SK-N-MC (cell line): ENCODE measurements at regions not wholly inside any gene's neighbourhood (a gene's known extent, or its start where the extent isn't known, plus 50 kb on each side); places are given as distances from the start of the nearest gene placed in this dataset.

ENCODE experiments used
- DNase-seq: peaks from one replicate; pipeline ENCODE4 v3.0.0-alpha.2; 2011; ENCODE audit warnings: low read depth, low spot score
- H3K27ac ChIP-seq: fragments of 200-600 bp; sonication (generic); 2 replicates; pipeline ENCODE4 v1.5.1; 2016; ENCODE audit warnings: mixed run types
- H3K36me3 ChIP-seq: fragments of 200-600 bp; sonication (generic); 2 replicates; pipeline ENCODE4 v1.6.1; 2017; ENCODE audit warnings: antibody characterized with exemption, low read length, mixed read lengths; ENCODE audit not compliant: insufficient read depth
- H3K4me3 ChIP-seq: fragments of 200-600 bp; sonication (generic); 2 replicates; pipeline ENCODE4 v1.5.1; 2016
- H3K9ac ChIP-seq: fragments of 200-600 bp; sonication (generic); 2 replicates; pipeline ENCODE4 v1.8.0; 2017; ENCODE audit warnings: mixed run types, mixed read lengths; ENCODE audit not compliant: insufficient read length
- H3K9me3 ChIP-seq: fragments of 200-600 bp; sonication (generic); 2 replicates; pipeline ENCODE4 v1.6.1; 2017; ENCODE audit warnings: low read depth, mild to moderate bottlenecking, antibody characterized with exemption, low read length, moderate library complexity, mixed read lengths
- EZH2 ChIP-seq: fragments of 200-600 bp; sonication (generic); IDR thresholded peaks from one replicate; pipeline ENCODE4 v1.6.1; 2017; ENCODE audit warnings: antibody characterized with exemption
- FOXP2 ChIP-seq: optimal IDR thresholded peaks from 2 replicates; pipeline ENCODE3; 2011; ENCODE audit warnings: mild to moderate bottlenecking, moderate library complexity; ENCODE audit not compliant: insufficient read depth; ENCODE audit errors: extremely low read length, control extremely low read depth
- POLR2AphosphoS5 ChIP-seq: IDR thresholded peaks from 2 replicates; pipeline ENCODE4 v1.6.1; 2012; ENCODE audit warnings: mild to moderate bottlenecking, low read depth, low read length, borderline replicate concordance

- DNase-seq = no peak
- no peak overlapping the region for H3K9ac ChIP-seq
- H3K9me3 ChIP-seq = no peaks in the 10 kb centered on the region
- no peaks in the 10 kb centered on the region for H3K36me3 ChIP-seq
- no peak overlapping the region for H3K27ac ChIP-seq
- no peak overlapping the region for H3K4me3 ChIP-seq
- TF ChIP-seq POLR2AphosphoS5 (no peak), EZH2 (no peak), FOXP2 (no peak)
Measured at GRCh38 chr12:77294016-77294415, 228.6 kb upstream of the E2F7 start.

- no peak overlapping the region for H3K27ac ChIP-seq
- no peaks in the 10 kb centered on the region for H3K9me3 ChIP-seq
- H3K4me3 ChIP-seq = peak overlapping the region; percentile 20; the same call in 1 of the 2 replicates
- TF ChIP-seq POLR2AphosphoS5 (peak; percentile 29; the same call in 1 of the 2 replicates), EZH2 (no peak), FOXP2 (peak; percentile 14)
- H3K9ac ChIP-seq = no peak overlapping the region
- no peaks in the 10 kb centered on the region for H3K36me3 ChIP-seq
- peak; percentile 77 for DNase-seq
Measured at GRCh38 chr12:77274926-77275325, 209.6 kb upstream of the E2F7 start.

GRCh38 chr12:77273898-77274297, 208.5 kb upstream of the E2F7 start:
- no peak for TF ChIP-seq EZH2
- TF ChIP-seq POLR2AphosphoS5 = no peak
- TF ChIP-seq FOXP2 = no peak
- DNase-seq = no peak
- H3K4me3 ChIP-seq = no peak overlapping the region
- H3K9me3 ChIP-seq = no peaks in the 10 kb centered on the region
- no peak overlapping the region for H3K27ac ChIP-seq
- H3K36me3 ChIP-seq = no peaks in the 10 kb centered on the region
- H3K9ac ChIP-seq = no peak overlapping the region

GRCh38 chr12:77256956-77257355, 191.6 kb upstream of the E2F7 start:
- Histone ChIP-seq H3K36me3 (no peaks in the 10 kb centered on the region), H3K27ac (no peak overlapping the region), H3K9ac (no peak overlapping the region), H3K4me3 (no peak overlapping the region), H3K9me3 (no peaks in the 10 kb centered on the region)
- TF ChIP-seq FOXP2 = no peak
- no peak for TF ChIP-seq EZH2
- no peak for TF ChIP-seq POLR2AphosphoS5
- DNase-seq = no peak

- no peak overlapping the region for H3K9ac ChIP-seq
- no peak overlapping the region for H3K4me3 ChIP-seq
- H3K36me3 ChIP-seq = no peaks in the 10 kb centered on the region
- TF ChIP-seq FOXP2 (no peak), POLR2AphosphoS5 (no peak), EZH2 (no peak)
- no peaks in the 10 kb centered on the region for H3K9me3 ChIP-seq
- H3K27ac ChIP-seq = no peak overlapping the region
- no peak for DNase-seq
Measured at GRCh38 chr12:77253321-77253720, 188.0 kb upstream of the E2F7 start.

- no peak for TF ChIP-seq EZH2
- TF ChIP-seq POLR2AphosphoS5 = no peak
- Histone ChIP-seq H3K9ac (no peak overlapping the region), H3K9me3 (no peaks in the 10 kb centered on the region), H3K36me3 (no peaks in the 10 kb centered on the region), H3K27ac (no peak overlapping the region), H3K4me3 (no peak overlapping the region)
- no peak for DNase-seq
Measured at GRCh38 chr12:77251799-77252198, 186.4 kb upstream of the E2F7 start.

- no peak overlapping the region for H3K9ac ChIP-seq
- no peaks in the 10 kb centered on the region for H3K9me3 ChIP-seq
- no peaks in the 10 kb centered on the region for H3K36me3 ChIP-seq
- TF ChIP-seq POLR2AphosphoS5 (no peak), EZH2 (no peak), FOXP2 (no peak)
- no peak overlapping the region for H3K27ac ChIP-seq
- no peak overlapping the region for H3K4me3 ChIP-seq
- no peak for DNase-seq
Measured at GRCh38 chr12:77249892-77250291, 184.5 kb upstream of the E2F7 start.

GRCh38 chr12:77248036-77248435, 182.7 kb upstream of the E2F7 start:
- Histone ChIP-seq H3K4me3 (no peak overlapping the region), H3K27ac (no peak overlapping the region), H3K9me3 (no peaks in the 10 kb centered on the region), H3K36me3 (no peaks in the 10 kb centered on the region), H3K9ac (no peak overlapping the region)
- no peak for DNase-seq
- TF ChIP-seq EZH2 (no peak), POLR2AphosphoS5 (no peak), FOXP2 (no peak)

GRCh38 chr12:77247542-77247941, 182.2 kb upstream of the E2F7 start:
- Histone ChIP-seq H3K9me3 (no peaks in the 10 kb centered on the region), H3K9ac (no peak overlapping the region), H3K36me3 (no peaks in the 10 kb centered on the region), H3K4me3 (no peak overlapping the region), H3K27ac (no peak overlapping the region)
- TF ChIP-seq POLR2AphosphoS5 = no peak
- no peak for TF ChIP-seq FOXP2
- no peak for TF ChIP-seq EZH2
- DNase-seq = no peak
